ENCODE measurements at regions not wholly inside any gene's neighbourhood (a gene's known extent, or its start where the extent isn't known, plus 50 kb on each side); places are given as distances from the start of the nearest gene placed in this dataset.

GRCh38 chr5:120098902-120099535, 365.1 kb upstream of the PRR16 start:
- Histone ChIP-seq H3K4me2 (ENCODE audit: insufficient read depth, low read length) (no peak overlapping the region), H3K27ac (ENCODE audit: low read length) (no peak overlapping the region), H4K20me1 (ENCODE audit: insufficient read depth, low read length) (no peaks in the 10 kb centered on the region), H3K79me2 (ENCODE audit: insufficient read depth, low read length) (no peaks in the 10 kb centered on the region), H3K4me3 (ENCODE audit: low read depth in 1 of 2, low read length in 2 of 2) (no peak overlapping the region), H3K4me1 (ENCODE audit: insufficient read depth, low read length) (peaks cover 13% of the 10 kb centered on the region), H3K9me3 (ENCODE audit: insufficient read depth, low read length, severe bottlenecking) (no peaks in the 10 kb centered on the region), H3K36me3 (ENCODE audit: insufficient read depth, low read length) (no peaks in the 10 kb centered on the region), H2AFZ (ENCODE audit: low read depth, low read length) (no peak overlapping the region), H3K27me3 (ENCODE audit: insufficient read depth, low read length, poor library complexity) (no peaks in the 10 kb centered on the region), H3K9ac (ENCODE audit: low read depth, low read length) (no peak overlapping the region)
- TF ChIP-seq CTCF (IDR thresholded peaks at IDR 0.05; ENCODE audit: borderline replicate concordance, extremely low read depth, low read length, poor library complexity, severe bottlenecking) (no peak), EZH2 (IDR thresholded peaks at IDR 0.05; ENCODE audit: borderline replicate concordance, low read depth, low read length, severe bottlenecking) (no peak)
- no peak for ATAC-seq (ENCODE audit: insufficient read depth, low read depth)
- DNase-seq, result no peak

DNA sequence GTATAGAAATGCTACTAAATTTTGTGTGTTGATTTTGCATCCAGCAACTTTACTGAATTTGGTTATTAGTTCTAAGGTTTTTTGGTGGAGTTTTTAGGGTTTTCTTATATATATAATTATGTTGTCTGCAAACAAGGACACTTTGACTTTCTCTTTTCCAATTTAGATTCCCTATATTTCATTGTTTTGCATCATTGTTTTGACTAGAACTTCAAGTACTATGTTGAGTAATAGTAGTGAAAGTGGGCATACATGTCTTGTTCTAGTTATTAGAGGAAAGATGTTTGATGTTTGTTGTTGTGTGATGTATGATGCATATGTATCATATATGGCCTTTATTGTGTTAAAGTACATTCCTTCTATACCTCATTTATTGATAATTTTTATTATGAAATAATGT, 362.3 kb upstream of the PRR16 start:
- no peaks in the 10 kb centered on the region for H3K9me3 ChIP-seq (ENCODE audit: insufficient read depth, low read length, severe bottlenecking)

GRCh38 chr5:120103495-120103894, 360.6 kb upstream of the PRR16 start:
- Histone ChIP-seq H3K9ac (ENCODE audit: low read depth, low read length) (no peak overlapping the region), H3K9me3 (ENCODE audit: insufficient read depth, low read length, severe bottlenecking) (no peaks in the 10 kb centered on the region), H4K20me1 (ENCODE audit: insufficient read depth, low read length) (no peaks in the 10 kb centered on the region), H3K4me2 (ENCODE audit: insufficient read depth, low read length) (no peak overlapping the region), H2AFZ (ENCODE audit: low read depth, low read length) (no peak overlapping the region), H3K4me3 (ENCODE audit: low read depth in 1 of 2, low read length in 2 of 2) (no peak overlapping the region), H3K4me1 (ENCODE audit: insufficient read depth, low read length) (no peaks in the 10 kb centered on the region; the same call in 1 of the 2 replicates), H3K79me2 (ENCODE audit: insufficient read depth, low read length) (no peaks in the 10 kb centered on the region), H3K36me3 (ENCODE audit: insufficient read depth, low read length) (no peaks in the 10 kb centered on the region), H3K27ac (ENCODE audit: low read length) (no peak overlapping the region), H3K27me3 (ENCODE audit: insufficient read depth, low read length, poor library complexity) (no peaks in the 10 kb centered on the region)
- no peak for ATAC-seq (ENCODE audit: insufficient read depth, low read depth)
- DNase-seq, result no peak
- TF ChIP-seq CTCF (IDR thresholded peaks at IDR 0.05; ENCODE audit: borderline replicate concordance, extremely low read depth, low read length, poor library complexity, severe bottlenecking) (no peak), EZH2 (IDR thresholded peaks at IDR 0.05; ENCODE audit: borderline replicate concordance, low read depth, low read length, severe bottlenecking) (no peak)

More for the DNA sequence above, 362.3 kb upstream of the PRR16 start:
- no peaks in the 10 kb centered on the region for H4K20me1 ChIP-seq (ENCODE audit: insufficient read depth, low read length)
- H2AFZ ChIP-seq (ENCODE audit: low read depth, low read length), result no peak overlapping the region
- TF ChIP-seq EZH2 (IDR thresholded peaks at IDR 0.05; ENCODE audit: borderline replicate concordance, low read depth, low read length, severe bottlenecking), result no peak
- no peak for TF ChIP-seq CTCF (IDR thresholded peaks at IDR 0.05; ENCODE audit: borderline replicate concordance, extremely low read depth, low read length, poor library complexity, severe bottlenecking)
- H3K9ac ChIP-seq (ENCODE audit: low read depth, low read length), result no peak overlapping the region
- H3K4me3 ChIP-seq (ENCODE audit: low read depth in 1 of 2, low read length in 2 of 2), result no peak overlapping the region
- no peak overlapping the region for H3K27ac ChIP-seq (ENCODE audit: low read length)
- H3K36me3 ChIP-seq (ENCODE audit: insufficient read depth, low read length), result no peaks in the 10 kb centered on the region
- no peaks in the 10 kb centered on the region for H3K79me2 ChIP-seq (ENCODE audit: insufficient read depth, low read length)
- DNase-seq (no peak), ATAC-seq (ENCODE audit: insufficient read depth, low read depth) (no peak)
- no peak overlapping the region for H3K4me2 ChIP-seq (ENCODE audit: insufficient read depth, low read length)
- H3K27me3 ChIP-seq (ENCODE audit: insufficient read depth, low read length, poor library complexity), result no peaks in the 10 kb centered on the region
- H3K4me1 ChIP-seq (ENCODE audit: insufficient read depth, low read length), result peaks cover 6% of the 10 kb centered on the region
